ENCODE measurements at regions not wholly inside any gene's neighbourhood (a gene's known extent, or its start where the extent isn't known, plus 50 kb on each side); places are given as distances from the start of the nearest gene placed in this dataset.

- no peak for TF ChIP-seq POLR2A (IDR thresholded peaks at IDR 0.05; ENCODE audit: extremely low read depth, insufficient read length)
- TF ChIP-seq, protein P1, sequence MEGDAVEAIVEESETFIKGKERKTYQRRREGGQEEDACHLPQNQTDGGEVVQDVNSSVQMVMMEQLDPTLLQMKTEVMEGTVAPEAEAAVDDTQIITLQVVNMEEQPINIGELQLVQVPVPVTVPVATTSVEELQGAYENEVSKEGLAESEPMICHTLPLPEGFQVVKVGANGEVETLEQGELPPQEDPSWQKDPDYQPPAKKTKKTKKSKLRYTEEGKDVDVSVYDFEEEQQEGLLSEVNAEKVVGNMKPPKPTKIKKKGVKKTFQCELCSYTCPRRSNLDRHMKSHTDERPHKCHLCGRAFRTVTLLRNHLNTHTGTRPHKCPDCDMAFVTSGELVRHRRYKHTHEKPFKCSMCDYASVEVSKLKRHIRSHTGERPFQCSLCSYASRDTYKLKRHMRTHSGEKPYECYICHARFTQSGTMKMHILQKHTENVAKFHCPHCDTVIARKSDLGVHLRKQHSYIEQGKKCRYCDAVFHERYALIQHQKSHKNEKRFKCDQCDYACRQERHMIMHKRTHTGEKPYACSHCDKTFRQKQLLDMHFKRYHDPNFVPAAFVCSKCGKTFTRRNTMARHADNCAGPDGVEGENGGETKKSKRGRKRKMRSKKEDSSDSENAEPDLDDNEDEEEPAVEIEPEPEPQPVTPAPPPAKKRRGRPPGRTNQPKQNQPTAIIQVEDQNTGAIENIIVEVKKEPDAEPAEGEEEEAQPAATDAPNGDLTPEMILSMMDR (IDR thresholded peaks at IDR 0.05; ENCODE audit: low read depth, low read length): no peak
These were observed 678.2 kb downstream of the ADGRL2 start for GRCh38 chr1:82478916-82479315.

Data from NB4 (cell line).